Sigmoid colon (tissue), 4 donors: ENCODE measurements at regions not wholly inside any gene's neighbourhood (a gene's known extent, or its start where the extent isn't known, plus 50 kb on each side); places are given as distances from the start of the nearest gene placed in this dataset.

Source experiments
- EP300 ChIP-seq, 4 donors: sonication (generic); formaldehyde crosslinking; IDR thresholded peaks; one replicate each; pipeline ENCODE4 v1.6.1; 2017; ENCODE audit warnings: antibody characterized with exemption in 4 of 4
- POLR2A ChIP-seq, 2 donors: fragments of 450-650 bp; IDR thresholded peaks; one replicate each; pipeline ENCODE4 v1.6.1; 2016; ENCODE audit warnings: antibody characterized with exemption in 2 of 2, mild to moderate bottlenecking in 2 of 2, moderate library complexity in 2 of 2
- POLR2AphosphoS5 ChIP-seq, 4 donors: sonication (generic); formaldehyde crosslinking; IDR thresholded peaks; one replicate each; pipeline ENCODE4 v1.6.1; 2017; ENCODE audit warnings: antibody characterized with exemption in 4 of 4
- TF ChIP-seq, protein P1 (sequence below), 4 experiments: fragments of 450-650 bp in 3 of 4; fragments of 200-600 bp in 1 of 4; IDR thresholded peaks; one replicate each; pipeline ENCODE4 v1.5.1; 2016 to 2019; ENCODE audit warnings: antibody characterized with exemption in 4 of 4, mild to moderate bottlenecking in 3 of 4, moderate library complexity in 2 of 4

DNA sequence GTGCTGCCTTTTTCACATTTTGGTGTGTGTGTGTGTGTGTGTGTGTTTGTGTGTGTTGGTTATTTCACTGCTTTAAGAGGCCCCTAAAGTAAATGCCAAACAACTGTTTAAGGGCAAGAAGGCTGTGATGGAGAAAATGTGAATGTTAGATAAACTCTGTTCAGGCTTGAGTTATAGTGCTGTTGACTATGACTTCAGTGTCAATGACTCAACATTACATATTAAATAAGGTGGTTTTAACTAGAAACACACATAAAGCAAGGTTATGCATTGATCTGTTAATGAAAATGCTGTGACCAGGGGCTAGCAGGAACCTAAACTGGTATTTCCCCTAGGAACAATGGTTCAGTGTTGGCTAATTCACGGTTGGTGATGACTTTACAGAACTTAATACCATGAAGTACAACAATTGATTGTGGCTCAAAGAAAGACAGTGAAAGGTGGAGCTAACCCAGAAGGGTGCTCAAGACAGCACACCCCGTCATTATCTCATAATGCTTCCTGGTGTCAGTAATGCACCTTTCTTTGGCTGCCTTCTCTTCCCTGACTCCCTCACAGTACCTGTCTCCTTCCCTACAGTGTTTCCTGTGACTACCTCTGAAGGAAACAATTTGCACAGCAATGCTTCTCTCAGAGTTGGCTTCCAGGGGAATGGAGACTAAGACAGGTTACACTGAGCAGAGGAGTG lies 116.1 kb downstream of the RIN2 start:
- TF ChIP-seq, protein P1, sequence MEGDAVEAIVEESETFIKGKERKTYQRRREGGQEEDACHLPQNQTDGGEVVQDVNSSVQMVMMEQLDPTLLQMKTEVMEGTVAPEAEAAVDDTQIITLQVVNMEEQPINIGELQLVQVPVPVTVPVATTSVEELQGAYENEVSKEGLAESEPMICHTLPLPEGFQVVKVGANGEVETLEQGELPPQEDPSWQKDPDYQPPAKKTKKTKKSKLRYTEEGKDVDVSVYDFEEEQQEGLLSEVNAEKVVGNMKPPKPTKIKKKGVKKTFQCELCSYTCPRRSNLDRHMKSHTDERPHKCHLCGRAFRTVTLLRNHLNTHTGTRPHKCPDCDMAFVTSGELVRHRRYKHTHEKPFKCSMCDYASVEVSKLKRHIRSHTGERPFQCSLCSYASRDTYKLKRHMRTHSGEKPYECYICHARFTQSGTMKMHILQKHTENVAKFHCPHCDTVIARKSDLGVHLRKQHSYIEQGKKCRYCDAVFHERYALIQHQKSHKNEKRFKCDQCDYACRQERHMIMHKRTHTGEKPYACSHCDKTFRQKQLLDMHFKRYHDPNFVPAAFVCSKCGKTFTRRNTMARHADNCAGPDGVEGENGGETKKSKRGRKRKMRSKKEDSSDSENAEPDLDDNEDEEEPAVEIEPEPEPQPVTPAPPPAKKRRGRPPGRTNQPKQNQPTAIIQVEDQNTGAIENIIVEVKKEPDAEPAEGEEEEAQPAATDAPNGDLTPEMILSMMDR (IDR thresholded peaks at IDR 0.05) = no peak
- TF ChIP-seq POLR2A (IDR thresholded peaks at IDR 0.05) (no peak), EP300 (IDR thresholded peaks at IDR 0.05) (no peak), POLR2AphosphoS5 (IDR thresholded peaks at IDR 0.05) (no peak)
